Cerebellar cortex (tissue), 1 donor: ENCODE measurements at regions not wholly inside any gene's neighbourhood (a gene's known extent, or its start where the extent isn't known, plus 50 kb on each side); places are given as distances from the start of the nearest gene placed in this dataset.

Source experiments
- DNase-seq: peaks from one replicate; pipeline ENCODE4 v3.0.0-alpha.2; 2015; ENCODE audit warnings: low spot score

DNA sequence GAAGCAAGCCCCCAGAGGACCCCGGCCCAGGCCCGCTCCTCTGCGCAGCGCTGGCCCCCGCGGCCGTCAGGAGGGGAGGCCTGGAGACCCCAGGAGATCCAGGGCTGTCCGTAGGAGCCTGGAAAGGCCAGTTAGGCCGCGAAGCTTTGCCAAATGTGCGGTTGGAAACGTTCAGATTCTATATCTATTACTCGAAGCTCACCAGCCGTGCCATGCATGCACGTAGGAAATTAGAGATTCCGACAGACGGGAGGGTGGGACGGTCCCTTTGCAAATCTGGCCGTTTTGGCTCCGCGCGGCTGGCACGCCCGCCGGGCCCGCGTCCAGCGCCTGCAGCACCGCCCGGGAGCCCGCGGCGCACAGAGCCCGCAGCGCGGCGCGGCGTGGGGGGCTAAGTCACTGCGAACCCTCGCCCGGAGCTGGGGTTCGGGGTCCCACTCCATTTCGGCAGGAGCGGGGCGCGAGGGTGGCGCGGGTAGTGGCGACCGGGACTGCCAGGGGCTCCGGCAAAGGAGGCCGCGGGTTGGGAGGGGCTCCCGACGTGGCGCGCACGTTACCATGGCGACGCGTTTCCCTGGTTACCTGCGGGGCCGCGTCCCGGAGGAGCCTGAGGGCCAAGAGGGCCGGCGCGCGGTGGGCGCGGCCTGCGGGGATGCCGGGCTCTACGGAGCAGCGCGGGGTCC is 488.6 kb upstream of the SMIM21 start:
- DNase-seq = peak; percentile 31

DNA sequence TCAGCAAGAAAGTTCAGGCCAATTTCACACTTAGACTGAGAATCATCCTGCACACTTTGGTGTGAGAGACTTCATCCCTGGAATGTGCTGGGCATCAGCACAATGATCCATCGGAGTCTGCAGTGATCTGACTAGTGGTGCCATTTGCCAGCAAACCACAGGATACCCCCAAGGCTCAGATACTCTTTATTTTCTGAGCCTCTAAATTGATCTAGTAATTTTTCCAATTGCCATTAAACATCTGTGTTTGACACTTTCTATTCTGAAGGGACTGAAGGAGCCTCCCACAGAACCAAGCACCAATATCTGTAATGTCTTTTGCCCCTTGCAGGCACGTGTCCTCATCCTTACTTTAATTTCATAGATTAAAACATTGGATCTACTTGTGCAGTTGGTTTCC is 485.3 kb upstream of the SMIM21 start:
- no peak for DNase-seq

DNA sequence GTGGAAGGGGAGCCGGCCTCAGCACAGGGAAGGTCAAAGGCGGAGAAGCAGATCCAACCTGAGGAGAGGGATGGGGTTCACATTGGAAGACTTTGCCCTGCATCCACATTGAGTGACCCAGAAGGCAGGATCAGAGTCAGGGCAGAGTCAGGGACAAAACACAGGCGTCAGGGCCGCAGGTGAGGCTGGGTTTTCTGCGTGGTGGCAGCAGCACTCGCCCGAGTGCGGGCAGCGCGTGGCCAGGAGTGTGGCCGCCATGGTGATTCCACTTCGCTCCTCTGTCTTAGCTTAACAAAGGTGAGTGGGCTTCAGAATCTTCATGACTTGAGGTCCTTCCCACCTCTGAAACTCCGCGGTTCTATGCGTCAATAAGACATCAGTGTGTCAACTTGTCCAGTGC is 476.9 kb upstream of the SMIM21 start:
- no peak for DNase-seq

DNA sequence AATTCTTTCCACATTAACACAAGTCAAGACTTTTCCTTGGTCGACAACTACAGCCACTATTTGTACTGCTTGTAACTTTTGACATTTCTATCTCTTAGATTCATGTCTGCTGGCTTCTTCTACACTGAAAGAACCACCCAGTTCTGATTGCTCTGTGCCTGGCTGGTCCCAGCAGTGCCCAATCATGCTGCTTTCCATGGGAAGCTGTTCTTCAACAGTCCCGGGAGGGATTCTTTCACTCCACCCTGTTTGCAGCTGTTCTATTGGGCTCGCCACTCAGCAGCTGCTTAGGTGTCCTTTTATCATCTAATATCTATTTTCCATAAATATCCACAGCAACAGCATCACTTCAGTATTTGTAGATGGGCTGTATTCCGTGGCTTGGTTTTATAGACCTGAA is 471.1 kb upstream of the SMIM21 start:
- no peak for DNase-seq

DNA sequence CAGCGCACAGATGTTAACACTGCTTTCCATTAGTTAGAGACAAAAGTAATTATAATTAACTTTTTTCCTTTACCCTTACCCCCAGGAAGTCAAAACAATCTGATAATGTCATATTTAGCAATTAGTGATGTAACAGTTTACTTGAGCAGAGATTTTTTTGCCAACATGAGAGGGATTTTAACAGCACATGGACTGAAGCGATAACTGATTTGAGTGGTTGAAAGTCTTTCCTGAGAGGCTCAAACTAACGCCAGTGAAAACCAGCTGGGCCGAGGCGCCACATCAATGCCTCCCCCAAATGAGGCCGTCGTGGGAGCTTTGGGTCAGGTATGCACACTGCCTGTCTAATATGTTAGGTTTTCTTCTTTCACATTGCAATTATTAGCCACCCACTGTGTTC is 469.9 kb upstream of the SMIM21 start:
- no peak for DNase-seq

DNA sequence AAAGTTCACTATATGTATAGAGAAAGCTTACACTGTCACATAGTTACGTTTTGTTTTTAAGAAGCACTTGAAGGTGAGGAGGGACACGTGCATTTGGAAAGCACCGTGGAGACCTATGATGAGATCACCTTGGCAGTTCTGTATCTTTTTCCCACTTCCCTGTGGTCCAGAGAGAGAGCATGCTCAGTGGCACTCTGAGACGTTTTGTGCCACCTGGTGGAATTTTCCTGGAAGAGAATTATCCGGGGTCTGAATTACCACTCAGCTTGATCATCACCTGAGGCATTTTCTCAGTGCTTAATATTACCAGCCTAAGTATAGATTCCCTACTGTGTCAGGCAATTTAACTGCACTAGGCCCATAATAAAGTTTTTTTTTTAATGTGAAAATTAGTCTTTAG is 469.4 kb upstream of the SMIM21 start:
- peak; percentile 6 for DNase-seq

DNA sequence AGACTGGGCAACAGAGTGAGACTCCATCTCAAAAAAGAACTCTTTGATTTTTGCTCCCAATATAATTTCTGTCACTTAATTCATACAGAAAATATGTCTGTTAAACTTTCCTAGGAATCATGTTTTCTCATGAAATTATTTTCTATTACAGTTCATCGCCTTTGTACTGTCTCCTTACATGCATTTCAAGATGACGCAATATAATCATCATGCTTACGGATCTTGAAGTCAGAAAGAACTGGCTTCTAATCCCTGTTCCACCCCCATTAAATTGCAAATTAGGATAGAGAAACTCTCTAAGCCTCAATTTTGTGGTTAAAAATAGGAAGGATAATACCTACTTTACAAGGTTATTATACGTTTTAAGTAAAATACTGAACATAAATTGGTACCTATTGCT is 467.6 kb upstream of the SMIM21 start:
- DNase-seq = no peak

DNA sequence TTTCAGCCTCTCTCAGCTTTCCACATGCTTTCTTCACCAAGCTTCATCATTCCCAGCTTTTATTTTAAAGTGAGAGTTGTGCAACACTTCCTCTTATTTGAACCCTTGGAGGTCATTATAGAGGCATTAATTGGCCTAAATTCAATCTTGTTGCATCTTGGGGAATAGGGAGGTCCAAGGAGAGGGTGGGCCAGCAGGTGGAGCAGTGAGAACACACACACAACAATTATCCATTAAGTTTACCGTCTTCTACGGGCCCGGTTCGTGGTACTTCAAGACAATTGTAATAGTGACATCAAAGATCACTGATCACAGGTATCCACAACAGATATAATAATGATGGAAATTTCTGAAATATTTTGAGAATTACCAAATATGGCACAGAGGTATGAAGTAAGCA is 457.2 kb upstream of the SMIM21 start:
- DNase-seq = no peak

DNA sequence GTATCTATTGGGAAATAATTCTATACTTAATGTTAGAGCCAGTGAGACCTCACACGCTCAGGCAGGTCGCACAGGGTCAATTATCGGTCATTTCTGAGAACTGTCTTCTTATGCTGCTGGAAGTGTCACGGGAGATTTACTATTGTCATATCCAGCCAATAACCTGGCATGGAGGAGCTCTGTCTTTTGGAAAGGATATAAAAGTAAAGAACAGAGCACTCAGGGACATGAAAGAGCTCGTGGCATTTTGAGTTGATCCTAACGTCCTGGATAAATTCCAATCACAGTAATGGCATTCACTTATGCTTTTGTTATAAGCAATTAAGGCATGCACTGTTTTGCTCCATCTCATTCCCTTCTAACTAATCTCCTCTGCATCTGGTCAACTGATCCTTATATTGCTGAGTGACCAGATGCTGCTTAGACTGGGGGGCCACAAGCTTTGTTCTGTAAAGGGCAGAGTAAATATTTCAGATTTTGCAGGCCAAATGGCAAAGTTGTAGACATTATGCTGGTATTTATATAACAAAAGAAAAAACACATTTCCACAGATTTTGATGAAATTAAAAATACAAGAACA is 453.5 kb upstream of the SMIM21 start:
- no peak for DNase-seq

DNA sequence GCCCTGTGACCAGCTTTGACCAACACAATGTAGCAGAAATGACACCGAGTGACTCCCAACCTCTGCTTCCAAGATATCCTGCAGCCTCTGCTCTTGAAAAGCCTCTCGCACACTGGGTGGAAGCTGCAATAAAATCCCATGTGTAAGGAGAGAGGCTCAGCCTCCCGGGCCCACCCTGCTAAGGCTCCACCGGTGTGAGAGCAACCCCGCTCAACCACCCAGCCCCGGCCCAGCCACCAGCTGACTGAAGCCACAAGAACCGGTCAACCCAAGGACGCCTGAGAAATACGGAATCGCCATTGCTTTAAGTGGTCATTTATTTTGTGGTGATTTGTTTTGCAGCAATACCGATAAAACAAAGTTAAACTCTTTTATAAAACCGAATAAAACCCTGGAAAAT is 452.8 kb upstream of the SMIM21 start:
- no peak for DNase-seq

DNA sequence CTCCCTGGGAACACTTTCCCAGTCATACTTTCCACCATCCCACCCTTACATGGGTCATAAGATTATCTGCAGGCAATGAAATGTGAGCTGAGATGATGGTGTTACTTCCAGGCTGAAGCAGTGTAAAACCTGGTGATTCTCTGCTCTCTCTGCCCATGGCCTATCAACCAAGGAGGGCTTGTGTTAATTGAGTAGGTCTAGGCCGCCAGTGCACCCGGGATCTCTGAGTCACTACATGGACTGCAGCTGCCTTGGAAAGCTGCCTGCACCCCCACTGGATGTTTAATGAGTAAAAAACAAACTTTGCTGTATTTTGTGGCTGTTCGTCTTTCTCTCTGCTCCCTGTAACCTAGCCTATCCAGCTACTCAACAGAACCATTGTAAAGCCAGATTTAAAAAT is 451.7 kb upstream of the SMIM21 start:
- DNase-seq = no peak

DNA sequence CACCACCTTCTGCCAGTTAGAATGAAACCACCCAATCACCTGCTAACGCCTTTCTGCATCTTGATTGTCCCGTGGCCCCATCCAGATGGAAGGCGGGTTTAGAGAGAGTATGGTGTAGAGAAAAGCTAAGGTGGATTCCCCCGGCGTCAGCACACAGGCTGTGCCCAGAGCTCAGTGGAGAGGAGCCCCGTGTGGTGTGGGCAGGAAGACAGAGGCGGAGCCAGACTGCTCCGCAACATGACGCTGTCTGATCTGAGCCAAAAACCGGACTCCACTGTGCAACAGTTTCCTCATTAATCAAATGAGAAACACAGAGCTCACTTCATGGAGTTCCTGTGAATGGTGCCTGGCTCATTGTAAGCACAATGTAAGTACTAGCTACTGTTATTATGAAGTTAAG is 448.1 kb upstream of the SMIM21 start:
- no peak for DNase-seq

DNA sequence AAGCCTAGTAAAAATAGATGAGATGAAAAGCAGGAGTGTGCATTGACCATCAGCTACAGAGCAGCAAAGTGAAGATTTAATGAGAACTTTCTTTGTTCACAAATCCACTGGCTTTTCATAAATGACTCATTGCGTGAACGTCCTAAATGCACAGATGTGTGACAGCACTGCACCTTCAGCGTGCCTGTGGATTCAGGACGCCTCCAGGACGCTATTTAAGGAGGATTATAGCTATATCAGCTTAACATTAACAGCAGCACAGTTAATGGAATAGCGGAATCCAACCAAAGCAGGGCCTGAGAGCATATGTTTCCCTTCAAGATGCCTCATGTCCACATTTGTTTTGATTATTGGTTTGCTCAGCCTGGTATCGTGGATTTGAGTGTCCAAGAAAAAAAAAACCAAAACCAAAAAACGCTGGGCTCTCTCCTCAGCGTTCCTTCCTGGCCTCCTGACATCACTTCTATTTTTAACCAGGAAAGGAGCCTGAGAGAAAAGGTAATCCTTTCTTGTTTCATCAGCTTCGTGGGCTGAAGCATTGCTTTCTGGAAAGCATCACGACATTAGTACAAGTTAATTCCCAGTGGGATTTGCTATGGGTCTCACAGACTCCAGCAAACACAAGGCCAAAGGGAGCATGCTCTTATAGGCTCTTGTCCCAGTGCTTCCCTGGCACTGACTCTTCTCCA is 447.0 kb upstream of the SMIM21 start:
- DNase-seq = no peak

DNA sequence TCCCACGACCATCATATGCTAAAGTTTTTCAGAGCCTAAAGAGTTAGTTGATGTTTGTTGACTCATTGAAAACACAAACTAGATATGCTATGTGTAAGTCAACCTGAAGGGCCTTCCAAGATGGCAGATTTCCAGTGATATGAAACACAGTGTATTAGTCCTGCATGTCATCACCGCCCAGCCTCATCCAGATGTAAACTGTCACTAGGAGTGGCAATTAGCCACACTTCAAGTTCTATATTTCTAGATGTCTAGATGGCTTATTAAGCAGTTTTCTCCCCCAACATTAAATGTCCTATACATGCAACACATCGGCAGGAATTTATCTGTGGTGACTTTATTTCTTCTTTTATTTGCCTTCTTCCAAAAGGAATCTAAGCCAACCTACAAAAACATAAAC is 444.1 kb upstream of the SMIM21 start:
- no peak for DNase-seq

DNA sequence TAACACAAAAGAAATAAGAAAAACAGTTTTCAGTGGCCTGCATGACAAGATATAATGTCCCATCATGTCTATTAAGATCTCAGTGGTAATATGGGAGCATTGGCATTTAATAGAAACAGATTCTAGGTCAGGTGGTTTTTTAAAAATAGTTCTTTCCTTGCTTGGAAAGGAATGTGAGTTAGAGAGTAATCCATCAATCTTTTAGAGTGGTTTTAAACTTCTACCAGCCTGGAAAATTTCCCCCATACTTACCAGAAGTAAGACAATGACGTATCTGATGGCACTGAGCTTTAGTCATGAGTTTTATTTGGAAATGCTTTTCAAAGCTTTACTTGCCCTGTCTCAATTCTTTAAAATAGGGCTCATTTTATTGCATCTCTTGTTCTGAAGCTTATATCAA is 441.7 kb upstream of the SMIM21 start:
- no peak for DNase-seq

DNA sequence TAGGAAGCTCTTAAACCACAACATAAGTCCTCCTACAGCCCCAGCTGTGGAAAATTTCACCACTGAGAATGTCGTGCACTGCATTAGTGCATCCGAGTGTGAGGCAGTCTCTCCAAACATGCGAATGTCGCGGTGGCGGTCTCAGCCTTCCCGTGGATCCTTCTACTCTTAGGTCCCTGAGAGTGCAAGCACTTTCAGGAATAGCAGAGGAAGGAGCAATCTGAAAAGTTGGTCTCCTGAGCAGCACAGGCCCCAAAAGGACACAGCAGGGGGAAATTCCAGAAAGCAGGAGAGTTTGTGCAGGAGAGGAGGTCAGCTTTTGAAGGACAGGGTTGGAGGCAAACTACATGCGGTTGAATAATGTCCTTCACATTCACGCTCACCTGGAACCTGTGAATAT is 440.5 kb upstream of the SMIM21 start:
- no peak for DNase-seq

DNA sequence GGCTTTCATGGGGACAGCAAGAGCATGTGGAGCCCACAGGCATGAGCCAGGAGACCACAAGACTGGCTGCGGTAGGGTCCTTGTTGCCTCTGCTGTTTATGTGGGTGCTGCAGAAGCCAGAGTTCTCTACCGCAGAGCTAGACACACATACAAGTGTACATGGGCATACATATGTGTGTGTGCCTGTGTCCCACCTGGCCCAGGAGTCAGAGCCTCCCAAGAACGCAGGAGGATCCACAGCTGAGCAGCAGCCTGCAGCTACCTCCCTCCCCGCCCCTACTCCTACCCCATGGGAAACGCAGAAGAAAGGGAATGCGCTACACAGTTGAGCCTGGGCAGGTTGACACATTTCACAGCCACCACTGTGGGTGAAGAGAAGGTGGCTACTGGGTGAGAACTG is 438.1 kb upstream of the SMIM21 start:
- no peak for DNase-seq

DNA sequence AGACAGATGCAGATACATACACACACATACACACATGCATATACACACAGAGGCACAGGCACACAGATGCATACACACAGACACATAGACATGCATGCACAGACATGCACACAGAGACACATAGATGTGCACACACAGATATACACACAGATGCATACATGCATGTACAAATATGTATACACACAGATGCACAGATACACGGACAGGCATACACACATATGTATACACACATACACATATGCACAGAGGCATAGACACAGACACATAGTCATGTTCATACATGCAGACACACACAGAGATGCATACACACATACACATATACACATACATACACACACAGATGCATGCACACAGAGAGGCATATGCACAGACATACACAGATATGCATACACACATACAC is 437.3 kb upstream of the SMIM21 start:
- DNase-seq = no peak

DNA sequence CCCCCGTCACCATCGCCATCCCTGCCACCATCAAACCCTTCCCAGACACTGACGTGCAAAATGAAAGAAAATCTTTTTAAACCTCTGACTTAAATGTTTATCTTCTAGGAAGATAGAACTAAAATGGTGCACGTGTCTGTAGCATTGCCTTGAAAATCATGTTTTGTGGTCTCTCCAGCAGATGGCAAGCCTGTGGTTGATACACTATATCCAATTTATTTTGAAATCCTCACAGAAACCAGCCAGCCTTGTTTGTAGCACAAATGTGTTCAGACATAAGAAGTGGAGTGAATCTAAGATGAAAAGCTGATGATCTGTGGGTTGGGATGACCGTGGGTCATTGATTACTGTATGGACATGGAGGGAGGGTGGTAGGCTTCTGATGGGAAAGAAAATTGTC is 436.2 kb upstream of the SMIM21 start:
- DNase-seq = peak; percentile 1

DNA sequence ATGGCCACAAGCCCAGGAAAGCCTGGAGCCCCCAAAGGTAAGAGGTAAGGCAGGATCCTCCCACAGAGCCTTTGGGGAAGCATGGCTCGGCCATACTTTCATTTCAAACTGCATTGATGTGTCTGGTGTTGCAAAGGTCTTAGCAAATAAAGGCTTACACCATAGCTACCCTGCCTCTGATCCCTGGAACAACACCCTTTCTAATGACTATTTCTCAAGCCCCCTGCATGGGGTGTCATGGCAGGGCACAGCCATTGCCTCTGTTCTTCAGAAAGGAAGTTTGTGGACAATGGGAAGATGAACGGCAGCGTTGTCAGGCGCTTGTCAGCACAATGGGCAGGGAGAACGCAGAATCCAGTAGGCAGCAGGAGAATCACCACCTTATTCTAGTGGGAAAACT is 435.0 kb upstream of the SMIM21 start:
- no peak for DNase-seq

DNA sequence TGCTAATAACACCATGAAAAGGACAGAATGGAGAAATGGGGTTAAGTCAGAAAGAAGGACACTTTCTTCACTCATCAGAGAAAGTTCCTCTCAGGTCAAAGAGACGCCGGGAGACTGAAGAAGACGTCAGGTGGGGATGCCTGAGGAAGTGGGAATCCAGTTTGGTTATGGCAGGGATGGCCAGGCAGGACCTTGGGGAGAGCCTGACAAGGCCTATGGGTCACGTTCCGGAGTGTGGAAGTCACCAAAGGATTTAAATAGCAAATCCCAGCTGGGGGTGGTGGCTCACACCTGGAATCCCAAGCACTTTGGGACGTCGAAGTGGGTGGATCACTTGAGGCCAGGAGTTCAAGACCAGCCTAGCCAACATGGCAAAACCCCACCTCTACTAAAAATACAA is 432.7 kb upstream of the SMIM21 start:
- DNase-seq = no peak

DNA sequence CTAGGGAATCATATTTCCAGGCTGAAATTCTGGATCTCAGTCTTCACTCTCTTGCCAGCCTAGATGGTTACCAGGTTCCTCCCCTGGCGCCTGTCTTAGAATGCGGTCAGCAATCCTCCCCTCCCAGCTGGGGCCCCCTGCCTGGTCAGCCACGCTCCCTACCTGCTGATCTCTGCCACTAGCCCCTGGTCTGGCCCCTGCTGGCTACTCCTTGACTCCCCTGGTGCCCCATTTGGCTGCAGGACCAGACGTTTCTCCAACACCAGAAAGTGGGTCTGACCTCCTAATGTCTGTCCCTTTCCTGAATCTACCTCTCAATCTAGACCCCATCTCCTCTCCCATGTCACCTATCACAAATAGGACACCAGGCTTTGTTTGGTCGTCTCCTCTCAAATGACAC is 432.0 kb upstream of the SMIM21 start:
- no peak for DNase-seq

DNA sequence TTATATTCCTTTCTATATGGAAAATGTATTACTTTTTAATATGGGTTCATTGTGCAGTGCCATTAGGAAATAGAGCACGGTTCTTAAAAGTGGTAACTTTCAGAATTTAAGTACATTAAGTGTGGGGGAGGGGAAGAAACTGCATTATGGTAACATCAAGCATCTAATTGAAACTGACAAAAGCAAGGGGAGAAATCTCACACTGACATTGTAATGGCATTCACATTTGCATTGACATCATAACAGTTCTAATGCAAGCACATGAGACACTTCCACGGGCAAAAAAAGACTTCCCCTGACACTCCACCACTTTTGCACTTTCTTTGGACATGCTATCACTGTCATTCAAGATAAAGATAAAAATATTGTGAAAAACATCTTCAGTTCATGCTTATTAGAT is 431.3 kb upstream of the SMIM21 start:
- no peak for DNase-seq

DNA sequence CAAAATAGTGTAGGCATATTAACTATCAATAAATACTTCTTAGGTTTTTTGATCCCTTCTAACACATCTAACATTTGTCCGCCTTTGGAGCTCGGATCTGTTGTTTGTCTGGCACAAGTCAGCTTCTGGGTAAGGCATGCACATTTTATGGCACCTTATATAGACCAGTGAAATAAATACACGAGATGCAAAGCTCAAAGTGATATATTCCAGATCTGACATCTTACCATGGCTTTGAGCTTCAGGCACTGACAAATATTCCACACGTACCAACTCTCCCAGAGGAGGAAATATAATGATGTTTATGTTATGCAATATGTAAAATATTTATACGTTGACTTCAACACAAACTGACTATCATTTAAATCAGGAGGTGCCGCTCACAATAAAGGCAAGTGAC is 430.1 kb upstream of the SMIM21 start:
- DNase-seq = no peak
